GM19328 (cell line): ENCODE measurements at regions not wholly inside any gene's neighbourhood (a gene's known extent, or its start where the extent isn't known, plus 50 kb on each side); places are given as distances from the start of the nearest gene placed in this dataset.

Experiments used
- ATAC-seq: cut with Tn5 transposase; IDR thresholded peaks from one replicate; pipeline ENCODE4 v1.9.1; 2021; ENCODE audit warnings: mild to moderate bottlenecking, moderate library complexity; ENCODE audit not compliant: unreplicated experiment

GRCh38 chr13:33512880-33513554, 227.5 kb upstream of the STARD13 start:
- no peak for ATAC-seq

GRCh38 chr13:33514362-33514761, 228.8 kb upstream of the STARD13 start:
- ATAC-seq: no peak

GRCh38 chr13:33515146-33515545, 229.6 kb upstream of the STARD13 start:
- ATAC-seq: no peak

- no peak for ATAC-seq
These were observed 232.9 kb upstream of the STARD13 start for GRCh38 chr13:33518452-33518851.

GRCh38 chr13:33519561-33520467, 234.3 kb upstream of the STARD13 start:
- ATAC-seq: no peak

GRCh38 chr13:33520468-33520839, 234.9 kb upstream of the STARD13 start:
- ATAC-seq: no peak

- ATAC-seq: no peak
These were observed 238.5 kb upstream of the STARD13 start for GRCh38 chr13:33524086-33524485.

- no peak for ATAC-seq
These were observed 240.2 kb upstream of the STARD13 start for GRCh38 chr13:33525763-33526162.

GRCh38 chr13:33526718-33527117, 241.2 kb upstream of the STARD13 start:
- ATAC-seq: no peak

- ATAC-seq: no peak
These were observed 243.3 kb upstream of the STARD13 start for GRCh38 chr13:33528896-33529295.

GRCh38 chr13:33531484-33531883, 245.9 kb upstream of the STARD13 start:
- no peak for ATAC-seq

GRCh38 chr13:33535061-33535460, 249.5 kb upstream of the STARD13 start:
- ATAC-seq: no peak

GRCh38 chr13:33536601-33537000, 251.0 kb upstream of the STARD13 start:
- ATAC-seq: no peak

GRCh38 chr13:33537026-33537425, 251.5 kb upstream of the STARD13 start:
- ATAC-seq: no peak

GRCh38 chr13:33537676-33538075, 252.1 kb upstream of the STARD13 start:
- no peak for ATAC-seq

GRCh38 chr13:33541456-33541855, 255.9 kb upstream of the STARD13 start:
- ATAC-seq: no peak

GRCh38 chr13:33541962-33542308, 256.4 kb upstream of the STARD13 start:
- peak; percentile 3 for ATAC-seq

GRCh38 chr13:33542309-33543088, 256.9 kb upstream of the STARD13 start:
- ATAC-seq: peak; percentile 86

- peak; percentile 4 for ATAC-seq
These were observed 257.5 kb upstream of the STARD13 start for GRCh38 chr13:33543089-33543459.

GRCh38 chr13:33543631-33544265, 258.2 kb upstream of the STARD13 start:
- no peak for ATAC-seq

- no peak for ATAC-seq
These were observed 258.8 kb upstream of the STARD13 start for GRCh38 chr13:33544308-33544707.
